ENCODE measurements at regions not wholly inside any gene's neighbourhood (a gene's known extent, or its start where the extent isn't known, plus 50 kb on each side); places are given as distances from the start of the nearest gene placed in this dataset.

- TF ChIP-seq CTCF (IDR thresholded peaks at IDR 0.05): no peak
- TF ChIP-seq POLR2A (IDR thresholded peaks at IDR 0.05): no peak
- H3K27ac ChIP-seq: no peak overlapping the region
- H3K4me1 ChIP-seq: no peaks in the 10 kb centered on the region
- H3K9me3 ChIP-seq: no peaks in the 10 kb centered on the region
- DNase-seq: no peak
- no peaks in the 10 kb centered on the region for H3K27me3 ChIP-seq
- H3K4me3 ChIP-seq: no peak overlapping the region
- H3K36me3 ChIP-seq: no peaks in the 10 kb centered on the region
Measured at GRCh38 chr2:239640676-239641578, 240.1 kb upstream of the HDAC4 start.

DNA sequence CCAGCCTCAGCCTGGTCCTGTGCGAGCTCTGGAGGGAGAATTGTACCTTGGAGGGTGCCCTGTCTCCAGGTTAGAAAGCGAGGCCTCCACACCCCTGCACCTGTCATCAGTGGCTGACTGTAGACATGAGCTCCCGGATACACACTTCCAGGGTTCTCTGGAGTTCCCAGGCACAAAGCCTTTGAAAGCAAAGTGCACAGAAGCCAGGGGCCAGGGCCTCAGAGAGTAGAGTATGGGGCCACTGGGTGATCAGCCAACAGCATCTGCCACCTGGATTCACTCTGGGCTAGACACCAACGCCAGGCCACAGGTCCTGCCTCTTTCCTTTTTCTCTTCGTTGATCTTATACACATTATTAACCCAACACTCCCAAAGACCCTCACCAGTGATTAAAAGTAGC is 239.4 kb upstream of the HDAC4 start:
- Histone ChIP-seq H3K9me3 (no peaks in the 10 kb centered on the region), H3K4me3 (no peak overlapping the region), H3K27ac (no peak overlapping the region), H3K36me3 (no peaks in the 10 kb centered on the region), H3K4me1 (no peaks in the 10 kb centered on the region), H3K27me3 (no peaks in the 10 kb centered on the region)
- TF ChIP-seq POLR2A (IDR thresholded peaks at IDR 0.05) (no peak), CTCF (IDR thresholded peaks at IDR 0.05) (no peak)
- no peak for DNase-seq

- H3K36me3 ChIP-seq: no peaks in the 10 kb centered on the region
- no peak overlapping the region for H3K27ac ChIP-seq
- DNase-seq: no peak
- no peaks in the 10 kb centered on the region for H3K27me3 ChIP-seq
- TF ChIP-seq CTCF (IDR thresholded peaks at IDR 0.05) (no peak), POLR2A (IDR thresholded peaks at IDR 0.05) (no peak)
- H3K9me3 ChIP-seq: no peaks in the 10 kb centered on the region
- H3K4me1 ChIP-seq: no peaks in the 10 kb centered on the region
- no peak overlapping the region for H3K4me3 ChIP-seq
Measured at GRCh38 chr2:239639421-239640185, 238.8 kb upstream of the HDAC4 start.

DNA sequence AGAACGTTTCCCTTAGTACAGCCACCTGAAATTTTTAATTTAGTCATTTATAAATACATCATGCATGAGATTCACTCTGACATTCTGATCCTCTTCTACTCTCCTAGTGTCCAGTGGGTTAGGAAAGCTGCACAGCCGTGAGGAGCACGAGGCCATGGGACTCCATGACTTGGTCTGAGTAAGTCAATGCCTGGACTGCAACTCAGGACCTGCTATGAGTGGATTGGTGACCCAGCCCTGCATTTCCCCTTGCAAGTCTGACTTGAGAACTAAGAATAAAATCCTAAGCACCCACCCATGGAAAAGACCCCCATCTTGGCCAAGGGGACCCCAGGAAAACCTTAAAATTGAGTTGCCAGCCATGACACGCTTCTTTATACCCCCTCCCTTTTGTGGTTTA is 237.6 kb upstream of the HDAC4 start:
- no peaks in the 10 kb centered on the region for H3K36me3 ChIP-seq
- no peaks in the 10 kb centered on the region for H3K27me3 ChIP-seq
- TF ChIP-seq CTCF (IDR thresholded peaks at IDR 0.05) (no peak), POLR2A (IDR thresholded peaks at IDR 0.05) (no peak)
- no peaks in the 10 kb centered on the region for H3K4me1 ChIP-seq
- H3K4me3 ChIP-seq: no peak overlapping the region
- H3K9me3 ChIP-seq: no peaks in the 10 kb centered on the region
- no peak for DNase-seq
- H3K27ac ChIP-seq: no peak overlapping the region

DNA sequence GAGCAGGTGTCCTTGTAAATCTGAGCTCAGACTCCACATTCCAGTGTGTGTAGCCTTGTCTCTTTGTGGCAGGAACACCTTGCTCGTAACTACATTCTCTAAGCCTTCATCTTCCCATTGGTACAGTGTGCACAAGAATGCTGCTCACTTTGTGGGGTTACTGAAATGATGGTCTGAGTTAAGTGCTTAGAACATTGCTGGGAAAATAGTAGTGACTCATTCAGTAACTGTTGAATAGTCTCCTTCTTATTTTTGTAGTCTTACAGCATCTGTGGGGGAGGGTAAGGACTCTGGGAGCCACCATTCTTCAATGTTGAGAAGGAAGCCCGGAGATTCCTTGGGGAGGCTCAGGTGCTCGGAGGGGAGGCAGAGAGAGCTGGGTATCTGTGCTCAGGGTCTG is 236.0 kb upstream of the HDAC4 start:
- Histone ChIP-seq H3K36me3 (no peaks in the 10 kb centered on the region), H3K27ac (no peak overlapping the region), H3K27me3 (no peaks in the 10 kb centered on the region), H3K4me1 (no peaks in the 10 kb centered on the region), H3K9me3 (no peaks in the 10 kb centered on the region), H3K4me3 (no peak overlapping the region)
- TF ChIP-seq POLR2A (IDR thresholded peaks at IDR 0.05) (no peak), CTCF (IDR thresholded peaks at IDR 0.05) (no peak)
- DNase-seq: no peak
